GM12878 (cell line): ENCODE measurements at regions not wholly inside any gene's neighbourhood (a gene's known extent, or its start where the extent isn't known, plus 50 kb on each side); places are given as distances from the start of the nearest gene placed in this dataset.

ENCODE experiments used
- ATAC-seq: fragments of 200-7000 bp; cut with Tn5 transposase; 3 replicates; pipeline ENCODE4 v1.9.1; 2020; ENCODE audit warnings: mild to moderate bottlenecking, moderate library complexity
- BruUV-seq: library from RNA; stranded (reverse); fragments of 400-500 nt; replicated peaks from 2 replicates; lab custom pipeline; 2021; lab: Mats Ljungman, UMichigan
- CTCF ChIA-PET: fragments of 300-600 bp; sonication (Branson Sonifier 250); formaldehyde crosslinking; extraction: SDS; loops from one replicate; lab custom pipeline; 2021; ENCODE audit warnings: inconsistent platforms; lab: Yijun Ruan, JAX
- POLR2A ChIA-PET: fragments of 350-600 bp; formaldehyde crosslinking; extraction: SDS; loops from one replicate; lab custom pipeline; 2021; ENCODE audit warnings: inconsistent platforms; lab: Charles Lee
- RAD21 ChIA-PET: fragments of 300-600 bp; sonication (Branson Sonifier 250); formaldehyde crosslinking; loops from one replicate; lab custom pipeline; 2023; ENCODE audit warnings: antibody characterized with exemption; ENCODE audit not compliant: unreplicated experiment; lab: Charles Lee
- SMC1A ChIA-PET: fragments of 300-600 bp; sonication (Branson Sonifier 250); formaldehyde crosslinking; loops from one replicate; lab custom pipeline; 2023; ENCODE audit not compliant: unreplicated experiment, uncharacterized antibody; lab: Charles Lee
- DNase-seq: peaks from one replicate; pipeline ENCODE4 v3.0.0-alpha.2; 2011; ENCODE audit warnings: low read depth, low spot score
- FAIRE-seq: peaks from 3 replicates; lab custom pipeline; 2011; peaks lifted over from hg19 to GRCh38; lab: Jason Lieb, UNC
- H2AFZ ChIP-seq: 2 replicates; pipeline ENCODE4 v1.6.0; 2011; ENCODE audit warnings: low read depth, low read length, control low read depth; ENCODE audit not compliant: control insufficient read depth
- H3K27ac ChIP-seq: 2 replicates; pipeline ENCODE4 v1.5.1; 2011; ENCODE audit warnings: control low read depth; ENCODE audit not compliant: control insufficient read depth, insufficient read depth
- H3K27me3 ChIP-seq, 2 experiments: replicated peaks in 1 of 2; 2 replicates each; pipeline versions ENCODE4 v1.6.0 to v1.6.1; 2011; ENCODE audit warnings: low read length in 1 of 2; ENCODE audit not compliant: control insufficient read depth in 2 of 2, insufficient read depth in 2 of 2
- H3K36me3 ChIP-seq, 2 experiments: 2 replicates each; pipeline ENCODE4 v1.5.1; 2011; ENCODE audit warnings: low read length in 1 of 2; ENCODE audit not compliant: control insufficient read depth in 2 of 2, insufficient read depth in 2 of 2
- H3K4me1 ChIP-seq: 2 replicates; pipeline ENCODE4 v1.6.1; 2011; ENCODE audit warnings: mild to moderate bottlenecking, low read length, moderate library complexity, mixed read lengths; ENCODE audit not compliant: control insufficient read depth, insufficient read depth
- H3K4me2 ChIP-seq: 2 replicates; pipeline ENCODE4 v1.6.0; 2011; ENCODE audit warnings: control low read depth; ENCODE audit not compliant: control insufficient read depth, insufficient read depth
- H3K4me3 ChIP-seq: fragments of 200-600 bp; sonication (generic); 2 replicates; pipeline ENCODE4 v1.5.1; 2016
- H3K79me2 ChIP-seq: 2 replicates; pipeline ENCODE4 v1.6.0; 2011; ENCODE audit warnings: low read length; ENCODE audit not compliant: control insufficient read depth, insufficient read depth
- H3K9ac ChIP-seq: 2 replicates; pipeline ENCODE4 v1.8.0; 2011; ENCODE audit warnings: low read length, control low read depth, mixed read lengths; ENCODE audit not compliant: control insufficient read depth, insufficient read depth
- H3K9me3 ChIP-seq: replicated peaks from 3 replicates; pipeline ENCODE4 v1.5.1; 2011; ENCODE audit warnings: mild to moderate bottlenecking, low read length; ENCODE audit not compliant: control insufficient read depth, insufficient read depth
- H4K20me1 ChIP-seq: 2 replicates; pipeline ENCODE4 v1.6.0; 2011; ENCODE audit not compliant: control insufficient read depth, insufficient read depth
- CTCF ChIP-seq, 3 experiments: IDR thresholded peaks in 2 of 3; conservative IDR thresholded peaks in 1 of 3; 2 replicates each; pipeline ENCODE4 v1.5.1; 2011; ENCODE audit warnings: low read depth in 3 of 3, low read length in 3 of 3, mild to moderate bottlenecking in 3 of 3, control low read depth in 2 of 3, moderate library complexity in 2 of 3, inconsistent platforms in 1 of 3, mixed read lengths in 1 of 3; ENCODE audit not compliant: control insufficient read depth in 2 of 3, insufficient read depth in 1 of 3; ENCODE audit errors: extremely low read depth in 1 of 3
- LARP7 ChIP-seq: fragments of 450-650 bp; IDR thresholded peaks from 2 replicates; pipeline ENCODE4 v1.6.1; 2017; ENCODE audit warnings: mild to moderate bottlenecking
- MLLT1 ChIP-seq: fragments of 450-650 bp; IDR thresholded peaks from 2 replicates; pipeline ENCODE4 v1.6.1; 2016; ENCODE audit warnings: mild to moderate bottlenecking
- NR2C1 ChIP-seq: fragments of 450-650 bp; IDR thresholded peaks from 2 replicates; pipeline ENCODE4 v1.6.1; 2017; ENCODE audit warnings: antibody characterized with exemption, mild to moderate bottlenecking, moderate library complexity
- RUNX3 ChIP-seq: IDR thresholded peaks from 2 replicates; pipeline ENCODE4 v1.6.1; 2012; ENCODE audit warnings: low read length, inconsistent platforms
- SMARCA5 ChIP-seq: fragments of 450-650 bp; IDR thresholded peaks from 2 replicates; pipeline ENCODE4 v1.6.1; 2017; ENCODE audit warnings: mild to moderate bottlenecking
- TAF1 ChIP-seq: IDR thresholded peaks from 2 replicates; pipeline ENCODE4 v1.6.1; 2011; ENCODE audit warnings: mild to moderate bottlenecking, low read depth, low read length, borderline replicate concordance
- ZZZ3 ChIP-seq: IDR thresholded peaks from 2 replicates; pipeline ENCODE4 v1.6.1; 2011; ENCODE audit warnings: low read depth; ENCODE audit not compliant: control insufficient read depth, insufficient read length
- in situ Hi-C: fragments of 300-500 bp; cut with MboI; formaldehyde crosslinking; loops from 9 replicates; pipeline ENCODE4 v1.14.3; 2018; ENCODE audit warnings: mixed read lengths
- intact Hi-C: fragments of 100-400 bp; cut with micrococcal nuclease; formaldehyde crosslinking; loops from one replicate; pipeline ENCODE4 v1.14.2; 2022; ENCODE audit not compliant: unreplicated experiment
- TF ChIP-seq, protein P1 (sequence below): fragments of 450-650 bp; IDR thresholded peaks from 2 replicates; pipeline ENCODE4 v1.6.1; 2017; ENCODE audit warnings: mild to moderate bottlenecking, moderate library complexity

GRCh38 chr4:144313370-144313769 lies 172.9 kb upstream of the GYPA start:
- RAD21 ChIA-PET, result no interaction called here

More at GRCh38 chr4:144313370-144313769, 172.9 kb upstream of the GYPA start:
- Histone ChIP-seq H3K9me3 (no peaks in the 10 kb centered on the region; the same call in 1 of the 3 replicates), H3K27ac (no peak overlapping the region), H3K79me2 (no peaks in the 10 kb centered on the region), H3K9ac (no peak overlapping the region), H2AFZ (no peak overlapping the region), H4K20me1 (no peaks in the 10 kb centered on the region), H3K4me1 (no peaks in the 10 kb centered on the region), H3K4me2 (no peak overlapping the region), H3K36me3 (no peaks in the 10 kb centered on the region), H3K4me3 (no peak overlapping the region), H3K27me3 (no peaks in the 10 kb centered on the region)
- SMC1A ChIA-PET, result interaction anchor here (1.7 kb wide), 1 partner anchor 9 kb away, joined by 5 read pairs; no protein-coding TSS in a partner anchor
- TF ChIP-seq CTCF (IDR thresholded peaks at IDR 0.05 in 2 of 3, conservative IDR thresholded peaks at IDR 0.05 in 1 of 3; ENCODE audit: control insufficient read depth in 2 of 3, extremely low read depth in 1 of 3, insufficient read depth in 1 of 3, low read depth in 3 of 3, low read length in 3 of 3) (no peak), TAF1 (no peak), RUNX3 (no peak), LARP7 (no peak), ZZZ3 (no peak), MLLT1 (no peak), SMARCA5 (no peak), NR2C1 (no peak)
- TF ChIP-seq, protein P1, sequence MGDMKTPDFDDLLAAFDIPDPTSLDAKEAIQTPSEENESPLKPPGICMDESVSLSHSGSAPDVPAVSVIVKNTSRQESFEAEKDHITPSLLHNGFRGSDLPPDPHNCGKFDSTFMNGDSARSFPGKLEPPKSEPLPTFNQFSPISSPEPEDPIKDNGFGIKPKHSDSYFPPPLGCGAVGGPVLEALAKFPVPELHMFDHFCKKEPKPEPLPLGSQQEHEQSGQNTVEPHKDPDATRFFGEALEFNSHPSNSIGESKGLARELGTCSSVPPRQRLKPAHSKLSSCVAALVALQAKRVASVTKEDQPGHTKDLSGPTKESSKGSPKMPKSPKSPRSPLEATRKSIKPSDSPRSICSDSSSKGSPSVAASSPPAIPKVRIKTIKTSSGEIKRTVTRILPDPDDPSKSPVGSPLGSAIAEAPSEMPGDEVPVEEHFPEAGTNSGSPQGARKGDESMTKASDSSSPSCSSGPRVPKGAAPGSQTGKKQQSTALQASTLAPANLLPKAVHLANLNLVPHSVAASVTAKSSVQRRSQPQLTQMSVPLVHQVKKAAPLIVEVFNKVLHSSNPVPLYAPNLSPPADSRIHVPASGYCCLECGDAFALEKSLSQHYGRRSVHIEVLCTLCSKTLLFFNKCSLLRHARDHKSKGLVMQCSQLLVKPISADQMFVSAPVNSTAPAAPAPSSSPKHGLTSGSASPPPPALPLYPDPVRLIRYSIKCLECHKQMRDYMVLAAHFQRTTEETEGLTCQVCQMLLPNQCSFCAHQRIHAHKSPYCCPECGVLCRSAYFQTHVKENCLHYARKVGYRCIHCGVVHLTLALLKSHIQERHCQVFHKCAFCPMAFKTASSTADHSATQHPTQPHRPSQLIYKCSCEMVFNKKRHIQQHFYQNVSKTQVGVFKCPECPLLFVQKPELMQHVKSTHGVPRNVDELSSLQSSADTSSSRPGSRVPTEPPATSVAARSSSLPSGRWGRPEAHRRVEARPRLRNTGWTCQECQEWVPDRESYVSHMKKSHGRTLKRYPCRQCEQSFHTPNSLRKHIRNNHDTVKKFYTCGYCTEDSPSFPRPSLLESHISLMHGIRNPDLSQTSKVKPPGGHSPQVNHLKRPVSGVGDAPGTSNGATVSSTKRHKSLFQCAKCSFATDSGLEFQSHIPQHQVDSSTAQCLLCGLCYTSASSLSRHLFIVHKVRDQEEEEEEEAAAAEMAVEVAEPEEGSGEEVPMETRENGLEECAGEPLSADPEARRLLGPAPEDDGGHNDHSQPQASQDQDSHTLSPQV, result no peak
- intact Hi-C loops, result no loop called here
- BruUV-seq, result no TSS peak
- POLR2A ChIA-PET, result no interaction called here
- ATAC-seq (no peak), FAIRE-seq (no peak), DNase-seq (no peak)
- CTCF ChIA-PET, result no interaction called here
- in situ Hi-C loops, result no loop called here
